Ammon's horn (tissue), 1 donor: ENCODE measurements at regions not wholly inside any gene's neighbourhood (a gene's known extent, or its start where the extent isn't known, plus 50 kb on each side); places are given as distances from the start of the nearest gene placed in this dataset.

ENCODE experiments used
- DNase-seq: peaks from one replicate; pipeline ENCODE4 v3.0.0-alpha.2; 2016; ENCODE audit warnings: low spot score

GRCh38 chr5:31048282-31049270 lies 144.9 kb upstream of the CDH6 start:
- DNase-seq = no peak

GRCh38 chr5:31047621-31048020 lies 145.9 kb upstream of the CDH6 start:
- no peak for DNase-seq

- no peak for DNase-seq
Observed at GRCh38 chr5:31047007-31047406, 146.5 kb upstream of the CDH6 start.

GRCh38 chr5:31036411-31036810 lies 157.1 kb upstream of the CDH6 start:
- no peak for DNase-seq

GRCh38 chr5:31033295-31033694 lies 160.2 kb upstream of the CDH6 start:
- no peak for DNase-seq

GRCh38 chr5:31029925-31030324 lies 163.6 kb upstream of the CDH6 start:
- DNase-seq = no peak

- DNase-seq = no peak
Observed at GRCh38 chr5:31027721-31028120, 165.8 kb upstream of the CDH6 start.

GRCh38 chr5:31023105-31023504 lies 170.4 kb upstream of the CDH6 start:
- no peak for DNase-seq

- no peak for DNase-seq
Observed at GRCh38 chr5:31021181-31021624, 172.3 kb upstream of the CDH6 start.

- DNase-seq = no peak
Observed at GRCh38 chr5:31008231-31008630, 185.3 kb upstream of the CDH6 start.

- DNase-seq = no peak
Observed at GRCh38 chr5:31007672-31008071, 185.8 kb upstream of the CDH6 start.

GRCh38 chr5:31000287-31000686 lies 193.2 kb upstream of the CDH6 start:
- no peak for DNase-seq

GRCh38 chr5:30997681-30998080 lies 195.8 kb upstream of the CDH6 start:
- DNase-seq = no peak

GRCh38 chr5:30994902-30995301 lies 198.6 kb upstream of the CDH6 start:
- no peak for DNase-seq

GRCh38 chr5:30994176-30994575 lies 199.3 kb upstream of the CDH6 start:
- DNase-seq = no peak

- DNase-seq = no peak
Observed at GRCh38 chr5:30991462-30991861, 202.0 kb upstream of the CDH6 start.

GRCh38 chr5:30981576-30981975 lies 211.9 kb upstream of the CDH6 start:
- DNase-seq = no peak

- DNase-seq = no peak
Observed at GRCh38 chr5:30968971-30969370, 224.5 kb upstream of the CDH6 start.

GRCh38 chr5:30960036-30960435 lies 233.4 kb upstream of the CDH6 start:
- no peak for DNase-seq

- no peak for DNase-seq
Observed at GRCh38 chr5:30959238-30959637, 234.2 kb upstream of the CDH6 start.

GRCh38 chr5:30957591-30957990 lies 235.9 kb upstream of the CDH6 start:
- DNase-seq = no peak

- DNase-seq = no peak
Observed at GRCh38 chr5:30956251-30956650, 237.2 kb upstream of the CDH6 start.

- DNase-seq = no peak
Observed at GRCh38 chr5:30937070-30937469, 256.4 kb upstream of the CDH6 start.

GRCh38 chr5:30933599-30933998 lies 259.9 kb upstream of the CDH6 start:
- DNase-seq = no peak
